ENCODE measurements at regions not wholly inside any gene's neighbourhood (a gene's known extent, or its start where the extent isn't known, plus 50 kb on each side); places are given as distances from the start of the nearest gene placed in this dataset.
A peak's percentile ranks its signal among the peaks of the same experiment; 100 is the strongest.

DNA sequence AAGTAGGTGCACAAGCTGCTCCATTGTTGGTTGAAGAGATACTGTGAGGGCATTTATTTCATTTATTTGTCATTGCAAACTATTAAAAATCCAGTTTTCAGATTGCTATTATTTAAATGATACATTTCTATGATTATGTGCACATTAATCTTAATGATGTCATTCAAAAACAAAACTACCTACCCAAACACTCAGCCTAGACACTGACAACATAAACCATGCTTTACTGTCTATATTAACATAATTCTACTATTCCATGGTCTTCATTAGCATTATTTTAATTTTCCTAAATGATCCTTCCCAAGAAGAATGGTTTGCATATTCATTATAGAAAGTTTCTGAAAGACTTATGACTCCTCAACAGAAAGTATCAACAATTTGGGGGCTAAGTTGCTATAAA is 813.0 kb upstream of the SLITRK5 start:
- POLR2A ChIA-PET, result no interaction called here
- no peaks in the 10 kb centered on the region for H3K4me1 ChIP-seq
- FAIRE-seq (no peak), DNase-seq (ENCODE audit: low read depth in 1 of 2, low spot score in 1 of 2) (no peak), ATAC-seq (no peak)
- H3K4me3 ChIP-seq, result no peak overlapping the region
- TF ChIP-seq, protein P1, sequence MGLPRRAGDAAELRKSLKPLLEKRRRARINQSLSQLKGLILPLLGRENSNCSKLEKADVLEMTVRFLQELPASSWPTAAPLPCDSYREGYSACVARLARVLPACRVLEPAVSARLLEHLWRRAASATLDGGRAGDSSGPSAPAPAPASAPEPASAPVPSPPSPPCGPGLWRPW (IDR thresholded peaks at IDR 0.05), result no peak
- TF ChIP-seq TP53 (CRISPR knock-in tag; IDR thresholded peaks at IDR 0.05) (no peak), EP300 (IDR thresholded peaks at IDR 0.05) (no peak), ZC3H11A (IDR thresholded peaks at IDR 0.05) (no peak), RCOR1 (IDR thresholded peaks at IDR 0.05; ENCODE audit: low read depth, low read length) (no peak), ESRRA (IDR thresholded peaks at IDR 0.05; ENCODE audit: borderline replicate concordance, low read length) (no peak), HEYL (CRISPR knock-in tag; IDR thresholded peaks at IDR 0.05) (no peak), ZNF302 (CRISPR knock-in tag; IDR thresholded peaks at IDR 0.05) (no peak)
- TF ChIP-seq, protein P2, sequence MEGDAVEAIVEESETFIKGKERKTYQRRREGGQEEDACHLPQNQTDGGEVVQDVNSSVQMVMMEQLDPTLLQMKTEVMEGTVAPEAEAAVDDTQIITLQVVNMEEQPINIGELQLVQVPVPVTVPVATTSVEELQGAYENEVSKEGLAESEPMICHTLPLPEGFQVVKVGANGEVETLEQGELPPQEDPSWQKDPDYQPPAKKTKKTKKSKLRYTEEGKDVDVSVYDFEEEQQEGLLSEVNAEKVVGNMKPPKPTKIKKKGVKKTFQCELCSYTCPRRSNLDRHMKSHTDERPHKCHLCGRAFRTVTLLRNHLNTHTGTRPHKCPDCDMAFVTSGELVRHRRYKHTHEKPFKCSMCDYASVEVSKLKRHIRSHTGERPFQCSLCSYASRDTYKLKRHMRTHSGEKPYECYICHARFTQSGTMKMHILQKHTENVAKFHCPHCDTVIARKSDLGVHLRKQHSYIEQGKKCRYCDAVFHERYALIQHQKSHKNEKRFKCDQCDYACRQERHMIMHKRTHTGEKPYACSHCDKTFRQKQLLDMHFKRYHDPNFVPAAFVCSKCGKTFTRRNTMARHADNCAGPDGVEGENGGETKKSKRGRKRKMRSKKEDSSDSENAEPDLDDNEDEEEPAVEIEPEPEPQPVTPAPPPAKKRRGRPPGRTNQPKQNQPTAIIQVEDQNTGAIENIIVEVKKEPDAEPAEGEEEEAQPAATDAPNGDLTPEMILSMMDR (IDR thresholded peaks at IDR 0.05), result no peak
- no peaks in the 10 kb centered on the region for H3K9me3 ChIP-seq
- no peak overlapping the region for H3K4me2 ChIP-seq
- H3K27ac ChIP-seq, result no peak overlapping the region
- CTCF ChIA-PET, result no interaction called here

DNA sequence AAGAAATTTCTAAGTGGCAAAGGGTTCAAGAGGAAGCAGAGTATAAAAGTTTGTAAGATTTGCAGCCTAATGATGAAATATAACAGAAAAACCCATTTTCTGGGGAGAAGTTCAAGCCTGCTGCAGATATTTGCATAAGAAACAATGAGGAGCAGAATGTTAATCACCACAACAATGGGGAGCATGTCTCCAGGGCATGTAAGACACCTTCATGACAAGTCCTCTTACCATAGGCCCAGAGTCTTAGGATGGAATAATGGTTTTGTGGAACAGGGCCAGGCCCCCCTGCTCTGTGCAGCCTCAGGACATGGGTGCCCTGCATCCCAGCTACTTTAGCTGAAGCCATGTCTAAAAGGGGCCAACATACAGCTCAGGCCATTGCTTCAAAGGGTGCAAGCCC is 809.0 kb upstream of the SLITRK5 start:
- TF ChIP-seq FOSL2 (IDR thresholded peaks at IDR 0.05) (no peak), FOSL2 (CRISPR knock-in tag; IDR thresholded peaks at IDR 0.05) (no peak), CBX8 (IDR thresholded peaks at IDR 0.05) (no peak), HOXB5 (CRISPR knock-in tag; IDR thresholded peaks at IDR 0.05) (no peak)
- Histone ChIP-seq H3K9me3 (no peaks in the 10 kb centered on the region), H3K4me1 (no peaks in the 10 kb centered on the region), H3K4me2 (no peak overlapping the region), H3K27ac (no peak overlapping the region), H3K4me3 (no peak overlapping the region)
- ATAC-seq (no peak), FAIRE-seq (no peak), DNase-seq (ENCODE audit: low read depth in 1 of 2, low spot score in 1 of 2) (no peak)
- POLR2A ChIA-PET, result no interaction called here
- CTCF ChIA-PET, result no interaction called here

DNA sequence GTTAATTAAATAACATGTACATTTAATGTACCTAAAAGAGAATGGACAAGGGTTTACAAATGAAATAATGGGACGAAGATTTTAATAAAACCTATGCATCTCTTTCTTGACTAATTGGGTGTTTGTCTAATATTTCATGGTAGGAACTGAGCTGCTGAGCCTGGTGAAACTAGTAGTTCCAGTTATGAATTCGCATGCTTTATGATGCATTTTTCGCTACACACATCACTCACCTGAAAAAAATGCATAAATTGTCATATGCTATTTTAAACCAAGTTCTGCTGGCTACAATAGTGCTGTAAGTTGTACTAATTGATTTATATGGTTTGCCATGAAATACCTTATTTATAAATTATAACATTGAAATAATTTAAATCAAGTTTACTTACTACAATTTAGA is 806.8 kb upstream of the SLITRK5 start:
- no peak overlapping the region for H3K4me2 ChIP-seq
- H3K4me1 ChIP-seq, result no peaks in the 10 kb centered on the region
- no peak for TF ChIP-seq ZC3H11A (IDR thresholded peaks at IDR 0.05)
- no peak for TF ChIP-seq FOSL2 (IDR thresholded peaks at IDR 0.05)
- TF ChIP-seq FOSL2 (CRISPR knock-in tag; IDR thresholded peaks at IDR 0.05), result no peak
- TF ChIP-seq BHLHE40 (IDR thresholded peaks at IDR 0.05; ENCODE audit: low read depth, low read length), result no peak
- TF ChIP-seq RARB (CRISPR knock-in tag; IDR thresholded peaks at IDR 0.05), result no peak
- no peak for TF ChIP-seq PHF8 (IDR thresholded peaks at IDR 0.05; ENCODE audit: borderline replicate concordance, low read depth)
- no peak for TF ChIP-seq FOSB (CRISPR knock-in tag; IDR thresholded peaks at IDR 0.05)
- no peak for TF ChIP-seq EHF (CRISPR knock-in tag; IDR thresholded peaks at IDR 0.05)
- no peak for TF ChIP-seq MYC (IDR thresholded peaks at IDR 0.05; ENCODE audit: borderline replicate concordance, low read length)
- no peak for TF ChIP-seq EHMT2 (IDR thresholded peaks at IDR 0.05; ENCODE audit: low read depth)
- TF ChIP-seq KDM1A (IDR thresholded peaks at IDR 0.05; ENCODE audit: low read depth), result no peak
- WGBS (ENCODE audit: missing lambda C conversion rate), result 56% methylated on average over 3 of the region's 3 CpGs
- ATAC-seq (no peak), DNase-seq (ENCODE audit: low read depth in 1 of 2, low spot score in 1 of 2) (no peak), FAIRE-seq (no peak)
- H3K27ac ChIP-seq, result no peak overlapping the region
- CTCF ChIA-PET, result no interaction called here
- H3K4me3 ChIP-seq, result no peak overlapping the region
- no peaks in the 10 kb centered on the region for H3K9me3 ChIP-seq
- POLR2A ChIA-PET, result no interaction called here

DNA sequence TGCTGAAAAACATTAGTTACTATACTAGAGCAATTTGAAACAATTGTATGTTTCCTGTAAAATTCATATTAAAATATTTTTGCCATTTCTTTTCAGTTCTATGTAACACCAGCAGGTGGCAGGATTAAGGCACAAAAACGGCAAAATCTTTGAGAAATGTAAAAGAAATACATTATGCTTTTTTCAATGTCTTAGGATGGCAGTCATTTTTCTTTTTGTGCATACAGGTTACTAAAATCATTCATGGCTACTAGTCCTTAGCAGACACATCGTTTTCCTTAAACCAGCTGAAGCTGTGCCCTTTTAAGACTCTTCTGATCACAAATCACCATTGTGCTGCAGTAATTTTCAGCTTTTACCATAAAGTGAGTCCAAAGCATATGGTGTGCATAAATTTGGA is 800.7 kb upstream of the SLITRK5 start:
- H3K27ac ChIP-seq, result no peak overlapping the region
- WGBS (ENCODE audit: missing lambda C conversion rate), result 1% methylated on average over 2 of the region's 2 CpGs
- ChIA-PET POLR2A (no interaction called here), CTCF (interaction anchor here (0.7 to 1.6 kb wide), 2 partner anchors 22 to 404 kb away, joined by 3 to 11 read pairs; no protein-coding TSS in a partner anchor)
- ATAC-seq (no peak), FAIRE-seq (no peak), DNase-seq (ENCODE audit: low read depth in 1 of 2, low spot score in 1 of 2) (peak in 1 of 2 experiments; percentile 1)
- H3K4me3 ChIP-seq, result no peak overlapping the region
- no peaks in the 10 kb centered on the region for H3K4me1 ChIP-seq
- H3K9me3 ChIP-seq, result no peaks in the 10 kb centered on the region
- H3K4me2 ChIP-seq, result no peak overlapping the region
- TF ChIP-seq, protein P2 (IDR thresholded peaks at IDR 0.05), result peak; percentile 45
- TF ChIP-seq SMC3 (IDR thresholded peaks at IDR 0.05) (peak; percentile 72), MYC (IDR thresholded peaks at IDR 0.05; ENCODE audit: borderline replicate concordance, low read length) (no peak), HOXB13 (CRISPR knock-in tag; IDR thresholded peaks at IDR 0.05; ENCODE audit: low read depth) (no peak), MAFK (IDR thresholded peaks at IDR 0.05; ENCODE audit: partially characterized antibody) (no peak), RAD21 (conservative IDR thresholded peaks at IDR 0.05 in 1 of 2, IDR thresholded peaks at IDR 0.05 in 1 of 2) (peak; percentile 47 to 57)
- TF ChIP-seq, protein P3, sequence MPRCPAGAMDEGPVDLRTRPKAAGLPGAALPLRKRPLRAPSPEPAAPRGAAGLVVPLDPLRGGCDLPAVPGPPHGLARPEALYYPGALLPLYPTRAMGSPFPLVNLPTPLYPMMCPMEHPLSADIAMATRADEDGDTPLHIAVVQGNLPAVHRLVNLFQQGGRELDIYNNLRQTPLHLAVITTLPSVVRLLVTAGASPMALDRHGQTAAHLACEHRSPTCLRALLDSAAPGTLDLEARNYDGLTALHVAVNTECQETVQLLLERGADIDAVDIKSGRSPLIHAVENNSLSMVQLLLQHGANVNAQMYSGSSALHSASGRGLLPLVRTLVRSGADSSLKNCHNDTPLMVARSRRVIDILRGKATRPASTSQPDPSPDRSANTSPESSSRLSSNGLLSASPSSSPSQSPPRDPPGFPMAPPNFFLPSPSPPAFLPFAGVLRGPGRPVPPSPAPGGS (IDR thresholded peaks at IDR 0.05), result no peak
- TF ChIP-seq, protein P4, sequence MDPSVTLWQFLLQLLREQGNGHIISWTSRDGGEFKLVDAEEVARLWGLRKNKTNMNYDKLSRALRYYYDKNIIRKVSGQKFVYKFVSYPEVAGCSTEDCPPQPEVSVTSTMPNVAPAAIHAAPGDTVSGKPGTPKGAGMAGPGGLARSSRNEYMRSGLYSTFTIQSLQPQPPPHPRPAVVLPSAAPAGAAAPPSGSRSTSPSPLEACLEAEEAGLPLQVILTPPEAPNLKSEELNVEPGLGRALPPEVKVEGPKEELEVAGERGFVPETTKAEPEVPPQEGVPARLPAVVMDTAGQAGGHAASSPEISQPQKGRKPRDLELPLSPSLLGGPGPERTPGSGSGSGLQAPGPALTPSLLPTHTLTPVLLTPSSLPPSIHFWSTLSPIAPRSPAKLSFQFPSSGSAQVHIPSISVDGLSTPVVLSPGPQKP (IDR thresholded peaks at IDR 0.05; ENCODE audit: low read depth, low read length), result no peak
